HG02623 (cell line): ENCODE measurements at regions not wholly inside any gene's neighbourhood (a gene's known extent, or its start where the extent isn't known, plus 50 kb on each side); places are given as distances from the start of the nearest gene placed in this dataset.
A peak's percentile ranks its signal among the peaks of the same experiment; 100 is the strongest.

Experiments used
- ATAC-seq: cut with Tn5 transposase; IDR thresholded peaks from one replicate; pipeline ENCODE4 v1.9.1; 2021; ENCODE audit warnings: moderate library complexity; ENCODE audit not compliant: unreplicated experiment

DNA sequence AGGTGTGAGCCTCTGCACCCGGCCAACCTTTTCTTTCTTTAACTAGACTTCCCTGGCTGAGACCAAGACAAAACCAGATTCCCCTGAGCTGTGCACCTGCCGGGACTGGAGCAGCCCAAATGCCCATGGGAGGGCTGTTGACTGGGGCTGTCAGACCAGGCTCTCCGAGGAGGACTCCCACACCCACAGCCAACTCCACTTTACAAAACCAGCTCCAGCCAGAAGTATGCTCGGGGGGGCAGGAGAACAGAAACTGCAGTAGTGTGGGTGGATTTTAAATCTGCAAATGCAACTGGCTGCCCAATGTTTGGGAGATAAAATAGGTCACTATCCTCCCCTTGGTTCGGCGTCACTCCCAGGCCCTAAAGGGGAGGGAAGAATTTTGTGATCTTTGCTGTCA is 78.5 kb downstream of the VCPKMT start:
- no peak for ATAC-seq

DNA sequence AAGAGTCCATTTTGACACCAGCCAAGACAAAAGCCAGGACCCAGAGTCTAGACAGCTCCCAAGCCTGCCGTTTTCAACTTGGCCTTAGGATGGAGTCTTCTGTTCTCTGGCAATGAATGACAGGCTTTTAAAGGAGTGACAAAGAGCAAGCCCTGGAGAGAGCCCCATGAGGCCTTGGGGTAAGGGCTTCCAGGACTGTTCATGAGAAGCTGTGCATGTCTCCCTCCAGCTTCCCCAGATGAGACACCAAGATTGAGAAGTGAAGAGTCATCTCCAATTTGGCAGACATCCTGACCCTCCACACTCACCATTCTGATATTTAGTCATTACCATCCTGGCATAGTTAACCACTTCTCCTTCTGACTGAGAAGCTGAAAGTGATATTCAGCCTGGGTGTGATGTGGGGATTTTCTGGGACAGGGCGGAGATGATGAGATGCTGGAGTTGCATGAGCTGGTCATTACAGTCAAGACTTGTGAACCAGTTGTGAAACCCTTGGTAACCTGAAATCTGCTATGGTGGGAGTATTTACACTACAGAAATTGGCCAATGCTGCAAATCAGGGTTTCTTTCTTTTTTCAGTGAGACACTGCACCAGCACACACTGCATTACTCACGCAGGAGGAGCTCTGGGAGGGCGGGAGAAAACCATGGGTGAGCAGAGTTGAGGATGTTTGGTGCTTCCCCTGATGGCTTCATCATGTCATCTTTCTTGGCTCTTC is 77.8 kb downstream of the VCPKMT start:
- peak; percentile 69 for ATAC-seq

DNA sequence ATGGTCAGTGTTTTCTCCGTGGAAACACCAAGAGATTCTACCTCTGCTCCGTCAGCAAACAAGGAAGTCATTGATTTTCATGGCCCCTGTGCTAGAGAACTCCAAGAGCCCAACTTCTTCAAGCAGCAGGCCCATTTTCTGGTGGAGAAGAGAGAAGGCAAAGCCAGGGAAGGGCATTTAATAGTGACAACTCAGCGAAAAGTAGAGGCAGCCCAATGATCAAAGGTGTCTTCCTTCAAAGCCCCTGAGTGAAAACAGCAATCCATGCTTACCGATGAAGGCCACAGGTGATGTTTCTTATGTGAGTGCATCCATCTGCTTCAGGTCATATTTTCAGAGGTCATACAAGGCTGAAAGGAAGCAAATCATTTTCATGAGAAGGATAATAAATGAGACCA is 77.3 kb downstream of the VCPKMT start:
- no peak for ATAC-seq

DNA sequence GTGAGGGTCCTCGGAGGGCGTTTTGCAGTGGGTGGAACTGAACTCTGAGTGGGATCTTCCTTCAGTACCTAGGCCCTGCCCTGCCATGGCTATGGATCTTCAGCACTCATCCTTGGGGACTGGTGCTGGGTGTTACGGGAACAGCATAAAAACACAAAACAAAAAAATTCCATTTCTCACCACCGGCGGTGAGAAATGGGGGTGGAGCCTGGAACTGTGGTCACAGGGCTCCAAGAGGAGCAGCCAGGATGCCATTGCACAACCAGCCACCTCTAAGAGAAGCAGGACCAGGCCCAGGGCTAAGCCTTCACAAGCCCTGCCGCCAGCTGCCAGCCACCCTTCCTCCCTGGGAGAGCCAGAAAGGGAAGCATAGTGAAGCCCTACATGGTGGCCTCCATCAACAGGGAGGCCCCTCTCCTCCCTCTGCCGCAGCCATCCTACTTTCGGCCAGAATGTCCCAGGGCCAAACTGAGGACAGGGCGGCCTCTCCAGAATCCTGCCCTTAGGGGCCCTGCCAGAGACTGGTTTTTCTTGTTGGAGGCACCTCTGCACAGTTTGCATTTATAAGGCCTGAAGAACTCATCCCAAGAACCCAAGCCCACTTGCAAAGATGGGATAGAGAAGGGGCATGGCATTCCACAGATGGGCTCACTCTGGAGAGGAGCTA is 76.5 kb downstream of the VCPKMT start:
- no peak for ATAC-seq

DNA sequence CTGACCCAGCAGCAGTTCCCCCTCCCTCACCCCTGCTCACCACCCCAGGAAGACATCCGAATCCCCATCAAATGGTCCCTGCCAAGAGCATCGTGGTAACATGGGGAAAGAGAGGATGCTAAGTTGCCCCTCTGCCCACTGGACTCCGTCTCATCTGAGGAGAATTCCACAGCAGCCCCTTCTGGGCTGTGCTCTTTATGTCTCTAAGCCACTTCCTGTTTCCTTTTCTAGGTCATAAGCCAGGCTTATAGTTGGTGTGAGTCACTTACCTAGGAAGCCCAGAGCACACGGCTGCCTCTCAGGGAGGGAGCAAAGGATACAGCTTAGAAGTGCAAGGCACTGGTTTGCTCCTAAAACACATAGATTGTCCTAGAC is 76.0 kb downstream of the VCPKMT start:
- peak; percentile 28 for ATAC-seq

DNA sequence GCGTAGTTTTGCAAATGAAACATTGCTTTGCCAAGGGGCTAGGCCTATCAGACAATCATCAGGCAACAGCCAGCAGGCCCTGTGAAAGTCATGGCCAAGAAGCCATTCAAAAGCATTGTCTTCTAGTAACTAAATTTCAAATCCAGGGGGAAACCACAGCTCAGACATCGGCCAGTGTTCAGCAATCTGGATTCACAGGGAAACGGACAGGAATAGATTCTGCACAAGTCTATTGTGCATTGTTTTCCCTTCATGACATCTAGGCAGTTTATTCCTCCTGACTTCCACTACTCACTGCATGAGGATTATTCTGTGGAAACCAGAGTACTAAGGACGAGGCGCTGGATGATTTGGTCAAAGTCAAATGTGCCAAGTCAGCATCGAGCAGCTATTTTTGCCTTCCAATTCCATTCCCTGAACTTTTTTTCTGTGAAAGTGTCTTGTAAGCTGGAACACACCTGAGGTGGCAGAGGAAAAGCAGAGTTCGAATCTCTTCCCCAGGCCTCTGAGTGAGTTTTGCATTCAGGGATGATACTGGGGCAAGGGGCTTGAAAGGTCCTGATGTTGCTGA is 75.4 kb downstream of the VCPKMT start:
- ATAC-seq = no peak

DNA sequence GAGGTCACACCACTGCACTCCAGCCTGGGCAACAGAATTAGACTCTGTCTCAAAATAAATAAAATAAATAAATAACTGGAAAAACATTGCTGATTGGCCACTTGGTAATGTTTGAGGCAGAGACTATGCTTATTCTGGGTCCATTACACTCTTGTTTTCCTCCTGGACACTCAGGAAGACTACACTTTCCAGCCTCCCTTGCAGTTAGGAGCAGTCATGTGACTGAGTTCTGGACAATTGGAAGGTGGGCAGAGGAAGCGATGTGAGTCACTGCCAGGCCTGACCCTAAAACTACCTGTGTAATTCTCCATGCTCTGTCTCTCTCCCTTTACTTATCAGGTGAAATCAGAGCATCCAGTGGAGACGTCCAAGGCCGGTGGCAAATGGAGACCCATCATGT is 74.4 kb downstream of the VCPKMT start:
- ATAC-seq = no peak

DNA sequence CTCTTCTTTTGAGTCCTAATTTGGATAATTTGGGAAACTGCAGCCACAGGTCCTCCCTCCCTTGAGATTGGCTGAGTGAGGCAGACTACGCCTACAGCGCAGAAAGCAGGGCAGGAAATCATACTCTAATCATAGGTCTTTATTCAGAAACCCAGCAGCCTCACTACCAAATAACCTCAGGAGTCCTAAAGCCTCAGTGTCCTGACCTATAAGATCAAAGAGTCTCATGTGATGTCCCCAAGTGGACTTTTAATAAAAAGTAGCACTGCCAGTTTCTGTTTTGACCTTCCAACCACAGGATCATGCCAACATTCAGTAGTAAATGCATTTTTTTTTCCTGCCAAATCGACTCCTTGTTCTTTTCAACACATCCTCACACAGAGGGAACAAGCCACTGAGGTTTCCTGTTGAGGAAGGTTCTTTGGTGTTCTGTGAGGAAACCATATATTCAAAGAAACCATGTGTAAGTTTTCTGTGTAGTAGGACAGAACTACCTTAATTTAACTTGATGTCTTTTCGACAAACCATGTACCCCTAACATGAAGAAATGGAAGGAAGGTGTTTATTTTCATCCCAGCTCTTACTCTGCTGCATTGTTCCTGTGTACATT is 72.2 kb downstream of the VCPKMT start:
- no peak for ATAC-seq

DNA sequence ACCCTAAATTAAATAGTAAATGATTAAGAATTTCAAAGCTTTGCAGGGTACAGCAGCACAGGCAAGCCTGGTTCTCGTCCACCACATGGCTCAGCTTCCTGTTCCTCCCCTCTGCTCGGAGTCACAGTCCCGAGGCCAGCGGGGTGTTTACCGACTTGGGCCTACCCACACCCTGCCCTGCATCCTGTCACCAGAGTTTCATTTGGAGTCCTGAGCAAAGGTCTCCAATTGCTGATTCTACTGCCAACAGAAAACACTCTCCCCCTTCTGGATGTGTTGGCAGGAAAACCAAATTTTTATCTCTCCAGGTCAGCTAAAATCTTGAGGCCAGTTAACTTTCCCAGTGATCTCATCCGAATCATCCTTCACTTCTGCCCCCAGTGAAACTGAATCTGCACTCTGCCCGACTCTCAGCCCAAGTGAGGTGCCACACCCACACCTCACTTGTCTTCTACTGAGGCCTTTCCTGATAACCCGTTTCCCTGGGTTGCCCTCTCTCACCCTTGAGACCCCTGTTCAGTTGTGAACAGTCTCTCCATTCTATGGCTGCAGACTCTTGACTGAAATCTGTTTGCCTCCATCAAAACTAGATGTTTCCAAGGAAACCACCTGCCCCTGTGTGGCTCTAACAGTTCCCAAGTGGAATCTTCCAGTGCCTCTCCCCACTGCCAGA is 71.2 kb downstream of the VCPKMT start:
- peak; percentile 62 for ATAC-seq

DNA sequence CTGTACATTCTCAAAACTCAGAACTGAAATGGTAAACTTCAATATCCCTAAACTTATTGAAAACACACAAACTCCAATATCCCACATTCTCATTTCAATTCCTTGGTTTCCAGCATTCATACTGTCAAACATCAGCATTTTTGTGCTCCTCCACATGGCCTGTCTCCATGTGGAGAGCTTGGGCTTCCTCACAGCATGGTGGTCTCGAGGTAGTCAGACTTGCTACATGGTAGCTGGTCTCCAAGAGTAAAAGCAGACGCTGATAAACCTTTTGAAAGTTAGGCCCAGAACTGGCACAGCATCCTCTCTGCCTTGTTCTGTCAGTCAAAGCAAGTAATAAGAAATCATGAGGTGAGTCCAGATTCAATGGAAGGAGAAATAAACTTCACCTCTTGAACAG is 70.5 kb downstream of the VCPKMT start:
- ATAC-seq = no peak

DNA sequence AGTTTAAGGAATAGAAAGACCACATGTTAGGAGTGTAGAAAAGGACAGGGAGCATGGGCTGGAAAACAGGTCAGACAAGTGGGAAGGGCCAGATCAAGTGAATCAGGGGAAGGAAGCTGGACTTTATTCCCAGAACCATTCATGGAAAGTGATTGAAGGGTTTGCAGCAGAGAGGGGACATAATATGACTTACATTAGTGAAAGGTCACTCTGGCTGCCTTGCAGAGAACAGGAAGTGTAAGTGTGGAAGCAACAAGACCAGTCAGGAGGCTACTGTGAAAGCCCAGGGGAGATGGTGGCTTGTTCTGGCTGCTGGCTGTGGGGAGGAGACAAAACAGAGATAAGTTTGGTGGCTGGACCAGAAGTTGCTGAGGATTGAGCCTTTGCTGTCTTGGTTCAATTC is 69.1 kb downstream of the VCPKMT start:
- ATAC-seq = peak; percentile 68

DNA sequence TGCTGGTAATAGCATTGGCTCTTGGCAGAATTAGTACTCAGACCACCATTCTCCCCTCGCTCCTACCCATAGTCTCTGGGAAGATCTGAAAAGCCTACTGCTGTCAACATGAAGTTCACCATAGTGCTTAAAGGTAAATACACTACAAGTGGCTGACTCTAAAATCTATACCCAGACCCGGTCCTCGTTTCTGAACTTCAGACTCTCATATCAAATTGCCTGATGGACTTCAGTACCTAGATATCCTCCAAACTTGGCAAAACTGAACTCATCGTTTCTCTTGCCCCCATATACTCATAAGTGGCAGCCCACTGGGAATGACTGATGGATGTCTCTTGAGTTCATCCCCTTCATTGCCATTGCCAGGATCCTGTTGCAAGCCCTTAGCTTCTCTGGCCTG is 67.3 kb downstream of the VCPKMT start:
- ATAC-seq = no peak

DNA sequence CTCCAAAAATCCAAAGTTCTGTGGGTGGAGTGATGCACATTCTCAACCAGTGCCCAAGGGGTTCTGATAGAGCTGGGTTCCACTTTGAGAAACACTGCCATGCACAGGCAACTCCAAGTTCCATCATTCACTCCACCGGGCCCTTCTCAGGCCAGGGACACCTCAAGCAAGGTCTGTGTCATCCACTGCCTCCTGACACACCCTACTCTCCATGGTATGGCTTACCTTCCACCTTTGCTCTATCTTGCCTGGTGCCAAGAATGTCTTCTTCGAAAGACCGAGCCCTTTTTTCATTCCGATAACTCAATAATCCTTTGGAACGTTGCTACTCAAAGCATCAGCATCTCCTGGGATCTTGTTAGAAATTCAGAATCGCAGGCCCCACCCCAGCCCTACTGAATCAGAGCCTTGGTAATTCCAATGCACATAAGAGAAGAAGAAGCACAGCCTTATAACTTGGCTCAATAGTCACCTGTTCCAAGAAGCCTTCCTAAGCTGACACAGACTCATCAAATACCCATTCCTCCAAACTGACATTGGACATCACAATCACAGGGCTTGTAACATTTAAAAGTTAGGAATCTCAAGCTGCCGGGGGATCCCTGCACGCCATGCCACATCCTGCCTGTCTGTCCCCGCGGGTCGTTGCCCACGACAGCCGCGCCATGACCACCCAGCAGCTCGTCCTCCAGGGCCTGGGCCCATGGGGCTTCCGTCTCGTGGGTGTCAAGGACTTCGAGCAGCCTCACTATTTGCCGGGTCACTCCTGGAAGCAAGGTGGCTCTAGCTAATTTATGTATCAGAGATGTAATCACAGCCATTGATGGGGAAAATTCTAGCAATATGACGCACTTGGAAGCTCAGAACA is 66.4 kb downstream of the VCPKMT start:
- no peak for ATAC-seq

DNA sequence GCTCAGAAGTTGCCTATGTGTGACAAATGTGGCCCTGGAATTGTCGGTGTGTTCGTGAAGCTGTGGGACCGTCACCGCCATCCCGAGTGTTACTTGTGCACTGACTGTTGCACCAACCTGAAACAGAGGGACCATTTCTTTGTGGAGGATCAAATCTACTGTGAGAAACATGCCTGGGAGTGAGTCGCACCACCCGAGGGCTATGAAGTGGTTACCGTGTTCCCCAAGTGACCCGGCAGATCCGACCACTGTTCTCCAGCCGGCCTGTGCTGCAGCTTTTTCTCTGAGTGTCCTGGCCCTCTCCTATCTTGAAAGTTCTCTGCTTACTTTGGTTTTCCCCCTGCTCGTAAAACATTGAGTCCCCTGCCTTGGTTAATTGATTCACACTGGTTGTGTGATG is 65.3 kb downstream of the VCPKMT start:
- no peak for ATAC-seq

DNA sequence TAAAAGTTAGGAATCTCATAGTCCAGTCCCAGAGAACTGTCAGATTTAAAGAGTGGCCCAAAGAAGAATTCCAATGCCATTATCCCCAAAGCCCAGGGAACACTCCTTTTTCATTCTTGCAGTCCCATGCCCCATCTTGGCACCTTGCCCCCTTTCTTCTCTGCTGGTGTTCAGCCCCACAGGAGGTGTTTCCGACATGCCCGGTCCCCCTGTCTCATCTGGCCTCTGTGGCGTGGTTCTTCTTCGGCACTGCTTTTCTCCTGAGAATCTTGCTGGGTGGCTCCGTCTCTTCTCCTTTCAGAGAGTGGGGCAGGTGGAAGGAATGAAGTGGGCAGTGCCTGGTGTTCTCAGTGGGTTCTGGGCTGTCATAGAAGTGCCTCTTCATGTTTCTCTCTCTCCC is 64.7 kb downstream of the VCPKMT start:
- no peak for ATAC-seq

DNA sequence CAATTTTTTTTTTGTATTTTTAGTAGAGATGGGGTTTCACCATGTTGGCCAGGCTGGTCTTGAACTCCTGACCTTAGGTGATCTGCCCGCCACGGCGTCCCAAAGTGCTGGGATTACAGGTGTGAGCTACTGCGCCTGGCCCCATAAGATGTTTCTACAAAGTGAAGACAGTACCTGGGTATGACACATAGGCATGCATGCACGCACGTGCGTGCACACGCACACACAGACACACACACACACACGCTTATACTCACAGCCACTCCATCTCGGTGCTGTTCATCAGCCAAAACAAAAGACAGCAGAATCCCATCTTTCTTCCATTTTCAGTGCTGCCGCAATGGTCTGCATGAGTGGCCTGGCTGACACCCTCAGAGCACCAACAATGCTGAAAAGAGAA is 63.9 kb downstream of the VCPKMT start:
- ATAC-seq = no peak

DNA sequence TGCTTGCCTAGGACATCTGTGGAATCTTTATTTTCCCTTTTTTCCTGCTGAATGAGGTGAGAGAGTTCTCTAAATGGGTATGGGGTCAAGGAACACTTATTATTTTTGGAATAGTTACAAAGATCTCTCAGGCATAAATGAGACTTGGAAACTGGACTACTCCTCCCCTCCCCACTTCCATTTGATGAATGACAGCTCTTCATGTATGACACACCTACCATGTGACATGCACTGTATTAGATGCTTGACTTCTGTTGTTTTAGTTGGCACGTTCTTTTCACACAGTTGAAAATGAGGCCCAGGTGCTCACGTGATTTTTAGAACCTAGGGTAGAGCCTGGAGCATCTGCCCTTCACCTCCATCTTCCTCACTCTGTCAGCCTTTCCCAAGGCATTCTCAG is 62.4 kb downstream of the VCPKMT start:
- no peak for ATAC-seq

DNA sequence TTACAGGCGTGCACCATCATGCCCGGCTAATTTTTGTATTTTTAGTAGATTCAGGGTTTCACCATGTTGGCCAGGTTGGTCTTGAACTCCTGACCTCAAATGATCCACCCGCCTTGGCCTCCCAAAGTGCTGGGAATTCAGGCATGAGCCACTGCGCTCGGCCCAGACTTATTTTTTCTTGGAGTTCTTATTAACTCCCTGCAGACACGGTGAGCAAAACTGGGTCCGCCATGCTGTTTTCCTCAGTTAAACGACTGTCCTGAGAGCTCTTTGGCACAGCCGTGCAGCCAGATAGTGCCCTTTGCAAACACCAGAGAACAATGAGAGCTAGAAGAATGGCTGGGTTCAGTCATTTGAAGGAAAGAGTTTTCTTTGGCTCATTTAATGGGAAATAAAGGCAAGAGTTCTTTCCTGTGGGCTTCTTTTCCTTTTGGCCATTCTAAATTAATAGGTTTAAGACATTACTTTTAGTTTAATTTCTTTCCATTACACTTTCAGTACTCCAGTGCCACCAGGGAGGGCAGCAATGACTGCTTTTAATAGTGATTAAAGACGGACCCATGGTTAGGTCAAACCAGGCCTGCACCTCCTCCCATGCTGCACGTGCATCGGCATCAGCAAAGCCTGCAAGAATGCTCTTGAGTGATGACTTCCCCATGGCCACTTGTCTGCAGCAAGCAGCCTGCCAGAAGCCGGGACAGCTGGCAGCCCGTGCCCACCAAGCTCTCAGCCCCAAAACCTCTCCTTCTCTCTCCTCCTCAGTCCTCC is 60.7 kb downstream of the VCPKMT start:
- ATAC-seq = no peak

DNA sequence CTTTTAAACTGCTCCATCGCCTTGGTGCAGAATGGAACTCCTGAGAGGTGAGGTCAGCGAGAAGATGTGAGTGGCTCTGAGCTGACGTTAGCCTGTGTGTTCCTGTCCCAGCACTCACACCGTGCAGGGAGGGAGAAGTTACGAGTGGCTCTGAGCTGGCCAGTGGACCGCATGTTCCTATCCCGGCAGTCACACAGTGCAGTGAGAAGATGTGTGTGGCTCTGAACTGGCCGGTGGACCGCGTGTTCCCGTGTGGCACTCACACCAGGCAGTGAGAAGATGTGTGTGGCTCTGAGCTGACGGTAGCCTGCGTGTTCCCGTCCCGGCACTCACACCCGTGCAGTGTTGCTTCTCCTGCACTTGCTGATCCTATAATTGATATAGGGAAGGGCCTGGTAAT is 59.9 kb downstream of the VCPKMT start:
- no peak for ATAC-seq

DNA sequence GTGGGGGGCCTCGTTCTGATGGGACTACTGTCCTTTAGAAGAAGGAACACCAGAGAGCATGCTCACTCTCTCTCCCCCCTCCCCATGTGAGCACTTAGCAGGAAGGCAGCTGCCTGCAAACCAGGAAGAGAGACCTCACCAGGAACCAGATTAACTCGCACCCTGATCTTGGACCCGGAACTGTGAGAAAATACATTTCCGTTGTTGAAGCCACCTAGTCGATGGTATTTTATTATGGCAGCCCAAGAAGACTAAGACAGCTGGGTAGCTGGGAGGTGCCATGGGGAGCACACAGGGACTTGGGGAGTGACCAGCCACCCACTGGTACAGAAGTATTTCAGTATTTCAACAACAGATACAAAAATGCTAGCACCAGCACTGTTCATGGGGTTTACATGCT is 59.0 kb downstream of the VCPKMT start:
- ATAC-seq = no peak
